Neural progenitor cell (in vitro differentiated cells): ENCODE measurements at regions not wholly inside any gene's neighbourhood (a gene's known extent, or its start where the extent isn't known, plus 50 kb on each side); places are given as distances from the start of the nearest gene placed in this dataset.

Experiments
- DNase-seq: peaks from one replicate; pipeline ENCODE4 v3.0.0-alpha.2; 2016; ENCODE audit warnings: low spot score
- H2AFZ ChIP-seq: fragments of 200-600 bp; sonication (generic); replicated peaks from 2 replicates; pipeline ENCODE4 v1.6.1; 2016; ENCODE audit warnings: antibody characterized with exemption
- H3F3A ChIP-seq: fragments of 200-600 bp; sonication (generic); 2 replicates; pipeline ENCODE4 v1.6.1; 2016; ENCODE audit warnings: antibody characterized with exemption, low read depth
- H3K27ac ChIP-seq: fragments of 200-600 bp; sonication (generic); 2 replicates; pipeline ENCODE4 v1.5.1; 2016; ENCODE audit warnings: mild to moderate bottlenecking
- H3K27me3 ChIP-seq: fragments of 200-600 bp; sonication (generic); 2 replicates; pipeline ENCODE4 v1.6.1; 2016; ENCODE audit warnings: mild to moderate bottlenecking, moderate library complexity
- H3K36me3 ChIP-seq: fragments of 200-600 bp; sonication (generic); 2 replicates; pipeline ENCODE4 v1.5.1; 2016
- H3K4me1 ChIP-seq: fragments of 200-600 bp; sonication (generic); 2 replicates; pipeline ENCODE4 v1.6.1; 2016; ENCODE audit warnings: mixed run types
- H3K4me2 ChIP-seq: fragments of 200-600 bp; sonication (generic); 2 replicates; pipeline ENCODE4 v1.6.1; 2016
- H3K4me3 ChIP-seq: fragments of 200-600 bp; sonication (generic); 2 replicates; pipeline ENCODE4 v1.5.1; 2016
- H3K79me2 ChIP-seq: fragments of 200-600 bp; sonication (generic); 2 replicates; pipeline ENCODE4 v1.6.1; 2016; ENCODE audit warnings: low read depth
- H3K9ac ChIP-seq: fragments of 200-600 bp; sonication (generic); 2 replicates; pipeline ENCODE4 v1.6.1; 2016
- H3K9me3 ChIP-seq: fragments of 200-600 bp; sonication (generic); 2 replicates; pipeline ENCODE4 v1.5.1; 2016; ENCODE audit warnings: low read depth
- H4K20me1 ChIP-seq: fragments of 200-600 bp; sonication (generic); 2 replicates; pipeline ENCODE4 v1.6.1; 2016; ENCODE audit warnings: low read depth
- H3K27ac Mint-ChIP-seq: 3 replicates; pipeline ENCODE4 v1.8.0; 2021; ENCODE audit warnings: mixed read lengths
- H3K27me3 Mint-ChIP-seq: 2 replicates; pipeline ENCODE4 v1.8.0; 2022; ENCODE audit warnings: low read depth, mild to moderate bottlenecking, inconsistent platforms, moderate library complexity, mixed read lengths; ENCODE audit not compliant: insufficient read depth
- H3K36me3 Mint-ChIP-seq: 3 replicates; pipeline ENCODE4 v1.8.0; 2021; ENCODE audit warnings: mixed read lengths
- H3K4me1 Mint-ChIP-seq: 3 replicates; pipeline ENCODE4 v1.8.0; 2021; ENCODE audit warnings: mixed read lengths
- H3K4me3 Mint-ChIP-seq: 3 replicates; pipeline ENCODE4 v1.8.0; 2021; ENCODE audit warnings: mild to moderate bottlenecking, moderate library complexity, mixed read lengths
- H3K9me3 Mint-ChIP-seq: 3 replicates; pipeline ENCODE4 v1.8.0; 2020; ENCODE audit warnings: mixed read lengths
- EZH2 ChIP-seq: fragments of 200-600 bp; sonication (generic); IDR thresholded peaks from 2 replicates; pipeline ENCODE4 v1.6.1; 2017; ENCODE audit warnings: antibody characterized with exemption, mild to moderate bottlenecking, moderate library complexity
- EZH2phosphoT487 ChIP-seq: fragments of 200-600 bp; sonication (generic); IDR thresholded peaks from 2 replicates; pipeline ENCODE4 v1.6.1; 2017; ENCODE audit warnings: antibody characterized with exemption
- TF ChIP-seq, protein P1 (sequence below): fragments of 200-600 bp; sonication (generic); IDR thresholded peaks from 2 replicates; pipeline ENCODE4 v1.5.1; 2017; ENCODE audit warnings: antibody characterized with exemption, mild to moderate bottlenecking

DNA sequence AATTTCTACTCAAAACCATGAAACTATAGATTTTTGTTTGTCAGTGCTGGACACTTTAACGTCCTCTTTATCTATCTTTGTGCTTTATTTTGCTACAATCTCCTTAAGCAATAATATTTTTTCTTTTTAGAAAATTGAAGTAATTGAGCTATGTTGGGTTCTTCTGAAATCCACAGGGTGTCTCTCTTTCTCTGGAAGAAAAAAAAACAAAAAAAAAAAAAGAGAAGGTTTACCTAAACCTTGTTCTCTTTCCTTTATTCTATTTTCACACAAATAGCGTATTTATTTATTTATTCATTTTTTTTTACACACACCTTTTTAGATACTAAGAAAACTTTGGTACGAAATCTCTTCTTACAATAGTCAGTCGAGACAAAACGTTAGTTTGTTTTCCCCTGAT, 601.0 kb downstream of the EDEM1 start:
- no peak for DNase-seq
- H4K20me1 ChIP-seq: no peaks in the 10 kb centered on the region
- H3K27me3 ChIP-seq: no peaks in the 10 kb centered on the region
- H3F3A ChIP-seq: no peaks in the 10 kb centered on the region
- H3K9me3 ChIP-seq: no peaks in the 10 kb centered on the region
- H3K27ac ChIP-seq: no peak overlapping the region
- no peak overlapping the region for H3K27ac Mint-ChIP-seq
- H3K4me3 ChIP-seq: no peak overlapping the region
- H3K36me3 Mint-ChIP-seq: no peaks in the 10 kb centered on the region
- H3K4me1 Mint-ChIP-seq: peaks cover 8% of the 10 kb centered on the region
- no peak overlapping the region for H3K4me2 ChIP-seq
- no peaks in the 10 kb centered on the region for H3K4me1 ChIP-seq
- H3K79me2 ChIP-seq: no peaks in the 10 kb centered on the region
- TF ChIP-seq, protein P1, sequence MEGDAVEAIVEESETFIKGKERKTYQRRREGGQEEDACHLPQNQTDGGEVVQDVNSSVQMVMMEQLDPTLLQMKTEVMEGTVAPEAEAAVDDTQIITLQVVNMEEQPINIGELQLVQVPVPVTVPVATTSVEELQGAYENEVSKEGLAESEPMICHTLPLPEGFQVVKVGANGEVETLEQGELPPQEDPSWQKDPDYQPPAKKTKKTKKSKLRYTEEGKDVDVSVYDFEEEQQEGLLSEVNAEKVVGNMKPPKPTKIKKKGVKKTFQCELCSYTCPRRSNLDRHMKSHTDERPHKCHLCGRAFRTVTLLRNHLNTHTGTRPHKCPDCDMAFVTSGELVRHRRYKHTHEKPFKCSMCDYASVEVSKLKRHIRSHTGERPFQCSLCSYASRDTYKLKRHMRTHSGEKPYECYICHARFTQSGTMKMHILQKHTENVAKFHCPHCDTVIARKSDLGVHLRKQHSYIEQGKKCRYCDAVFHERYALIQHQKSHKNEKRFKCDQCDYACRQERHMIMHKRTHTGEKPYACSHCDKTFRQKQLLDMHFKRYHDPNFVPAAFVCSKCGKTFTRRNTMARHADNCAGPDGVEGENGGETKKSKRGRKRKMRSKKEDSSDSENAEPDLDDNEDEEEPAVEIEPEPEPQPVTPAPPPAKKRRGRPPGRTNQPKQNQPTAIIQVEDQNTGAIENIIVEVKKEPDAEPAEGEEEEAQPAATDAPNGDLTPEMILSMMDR: no peak
- TF ChIP-seq EZH2phosphoT487 (no peak), EZH2 (no peak)
- H3K9ac ChIP-seq: no peak overlapping the region
- no peak overlapping the region for H2AFZ ChIP-seq
- H3K36me3 ChIP-seq: no peaks in the 10 kb centered on the region
- no peaks in the 10 kb centered on the region for H3K27me3 Mint-ChIP-seq
- no peak overlapping the region for H3K4me3 Mint-ChIP-seq
- H3K9me3 Mint-ChIP-seq: no peaks in the 10 kb centered on the region

DNA sequence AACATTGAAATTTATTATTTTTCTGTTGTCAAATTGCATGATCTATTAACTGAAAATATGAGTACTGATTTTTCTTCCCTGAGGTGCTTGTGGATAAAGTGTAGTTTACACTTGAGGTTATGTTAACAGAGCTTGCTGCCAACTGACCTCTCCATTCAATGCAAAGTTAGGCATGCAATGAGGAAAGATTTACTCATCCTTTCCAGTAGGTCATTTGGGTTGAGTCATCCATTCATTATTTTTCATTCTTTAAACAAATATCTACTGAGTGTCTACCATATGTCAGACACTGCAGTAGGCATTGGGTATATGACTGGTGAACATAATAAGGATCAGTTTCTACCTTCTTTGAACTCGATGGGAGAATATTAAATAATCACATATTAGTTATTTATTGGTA, 604.1 kb downstream of the EDEM1 start:
- Histone ChIP-seq H4K20me1 (no peaks in the 10 kb centered on the region), H3K36me3 (no peaks in the 10 kb centered on the region), H3K27me3 (no peaks in the 10 kb centered on the region), H3K79me2 (no peaks in the 10 kb centered on the region), H3F3A (no peaks in the 10 kb centered on the region), H3K4me2 (no peak overlapping the region), H3K4me3 (no peak overlapping the region), H3K4me1 (no peaks in the 10 kb centered on the region), H2AFZ (no peak overlapping the region), H3K27ac (no peak overlapping the region), H3K9me3 (no peaks in the 10 kb centered on the region), H3K9ac (no peak overlapping the region)
- TF ChIP-seq EZH2 (no peak), EZH2phosphoT487 (no peak)
- TF ChIP-seq, protein P1: no peak
- Mint-ChIP-seq H3K36me3 (no peaks in the 10 kb centered on the region), H3K4me3 (no peak overlapping the region), H3K4me1 (peaks cover 3% of the 10 kb centered on the region), H3K27ac (no peak overlapping the region), H3K9me3 (no peaks in the 10 kb centered on the region), H3K27me3 (no peaks in the 10 kb centered on the region)
- DNase-seq: no peak

DNA sequence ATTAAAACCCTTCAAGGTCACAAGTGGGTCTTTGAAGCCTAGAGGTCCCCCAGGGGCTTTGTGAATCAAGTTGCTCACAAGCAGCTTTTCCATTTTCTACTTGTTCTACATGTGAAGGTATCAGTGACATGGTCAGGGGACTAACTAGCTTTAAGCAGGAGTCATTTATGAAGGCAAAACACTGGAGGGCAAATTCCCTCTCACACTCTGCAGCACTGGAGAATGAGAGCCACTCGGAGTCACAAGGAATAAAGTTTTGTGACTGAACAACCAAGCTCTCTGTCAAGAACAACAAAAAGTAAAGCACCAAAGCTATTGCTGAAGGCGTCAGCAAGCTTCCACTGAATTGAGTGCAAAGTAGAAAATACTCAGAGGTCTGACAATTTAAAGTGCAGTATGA, 609.0 kb downstream of the EDEM1 start:
- H3K4me3 Mint-ChIP-seq: no peak overlapping the region
- TF ChIP-seq, protein P1: no peak
- TF ChIP-seq EZH2phosphoT487: no peak
- no peak for TF ChIP-seq EZH2
- no peak for DNase-seq

DNA sequence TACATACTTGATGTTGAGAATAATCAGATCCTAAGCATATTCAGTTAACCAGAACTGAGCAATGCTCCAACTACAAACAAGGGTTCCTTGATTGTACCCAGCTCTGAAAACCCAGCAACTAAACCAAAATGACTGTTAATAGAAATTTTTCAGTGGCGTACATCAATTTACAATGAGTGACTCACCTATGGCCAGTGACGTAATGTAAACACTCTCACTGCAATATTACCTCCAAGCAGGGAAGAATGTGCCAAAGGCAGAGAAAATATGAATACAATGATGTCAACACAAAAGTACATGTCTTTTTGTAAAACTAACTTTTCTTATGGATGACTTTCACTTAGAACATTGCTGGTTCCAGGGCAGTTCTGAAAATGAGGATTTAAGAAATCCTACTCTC, 611.3 kb downstream of the EDEM1 start:
- H3K9ac ChIP-seq: no peak overlapping the region
- Mint-ChIP-seq H3K4me1 (no peaks in the 10 kb centered on the region), H3K4me3 (no peak overlapping the region), H3K27me3 (no peaks in the 10 kb centered on the region), H3K9me3 (peaks cover 4% of the 10 kb centered on the region), H3K27ac (no peak overlapping the region), H3K36me3 (no peaks in the 10 kb centered on the region)
- H3K4me3 ChIP-seq: no peak overlapping the region
- H3K27me3 ChIP-seq: no peaks in the 10 kb centered on the region
- no peaks in the 10 kb centered on the region for H3K4me1 ChIP-seq
- no peaks in the 10 kb centered on the region for H3F3A ChIP-seq
- DNase-seq: no peak
- H3K27ac ChIP-seq: no peak overlapping the region
- H3K79me2 ChIP-seq: no peaks in the 10 kb centered on the region
- H4K20me1 ChIP-seq: no peaks in the 10 kb centered on the region
- H3K36me3 ChIP-seq: no peaks in the 10 kb centered on the region
- no peak overlapping the region for H3K4me2 ChIP-seq
- H2AFZ ChIP-seq: no peak overlapping the region
- no peaks in the 10 kb centered on the region for H3K9me3 ChIP-seq
- TF ChIP-seq EZH2: no peak
- TF ChIP-seq EZH2phosphoT487: no peak
- TF ChIP-seq, protein P1: no peak

More for the DNA sequence above, 609.0 kb downstream of the EDEM1 start:
- Histone ChIP-seq H3F3A (no peaks in the 10 kb centered on the region), H3K79me2 (no peaks in the 10 kb centered on the region), H3K27me3 (no peaks in the 10 kb centered on the region), H3K27ac (no peak overlapping the region), H2AFZ (no peak overlapping the region), H3K9ac (no peak overlapping the region), H3K36me3 (no peaks in the 10 kb centered on the region), H3K9me3 (no peaks in the 10 kb centered on the region), H4K20me1 (no peaks in the 10 kb centered on the region), H3K4me1 (no peaks in the 10 kb centered on the region), H3K4me3 (no peak overlapping the region), H3K4me2 (no peak overlapping the region)
- H3K27ac Mint-ChIP-seq: no peak overlapping the region
- no peaks in the 10 kb centered on the region for H3K9me3 Mint-ChIP-seq
- H3K27me3 Mint-ChIP-seq: no peaks in the 10 kb centered on the region
- H3K4me1 Mint-ChIP-seq: no peaks in the 10 kb centered on the region
- no peaks in the 10 kb centered on the region for H3K36me3 Mint-ChIP-seq
